ENCODE measurements at regions not wholly inside any gene's neighbourhood (a gene's known extent, or its start where the extent isn't known, plus 50 kb on each side); places are given as distances from the start of the nearest gene placed in this dataset.

- no peak for TF ChIP-seq TCF12 (IDR thresholded peaks at IDR 0.05; ENCODE audit: low read depth, low read length)
- TF ChIP-seq ATF3 (IDR thresholded peaks at IDR 0.05; ENCODE audit: borderline replicate concordance, extremely low read depth, low read depth, low read length) = no peak
- TF ChIP-seq MYC (IDR thresholded peaks at IDR 0.05; ENCODE audit: insufficient read depth, insufficient read length, insufficient replicate concordance, low read length, severe bottlenecking) = no peak
- no peak for TF ChIP-seq POLR2AphosphoS5 (IDR thresholded peaks at IDR 0.05; ENCODE audit: low read length)
- TF ChIP-seq CREM (IDR thresholded peaks at IDR 0.05; ENCODE audit: low read depth) = no peak
- TF ChIP-seq POLR2A (IDR thresholded peaks at IDR 0.05; ENCODE audit: low read depth, low read length) = no peak
- no peak for TF ChIP-seq MLLT1 (IDR thresholded peaks at IDR 0.05)
- no peak for TF ChIP-seq HCFC1 (IDR thresholded peaks at IDR 0.05; ENCODE audit: low read length)
Measured at GRCh38 chr20:11063444-11063843, 389.6 kb upstream of the JAG1 start.

Measured in GM12878 (cell line).